GF-D8 (cell line): ENCODE measurements at regions not wholly inside any gene's neighbourhood (a gene's known extent, or its start where the extent isn't known, plus 50 kb on each side); places are given as distances from the start of the nearest gene placed in this dataset.
A peak's percentile ranks its signal among the peaks of the same experiment; 100 is the strongest.
"Not testable (repeated sequence)": the region's sequence is repeated elsewhere in the genome, so short reads cannot be mapped to it uniquely, and the experiment has no call there.

ENCODE experiments used
- DNase-seq: peaks from one replicate; lab custom pipeline; 2025; lab: John Stamatoyannopoulos, UW

- no peak for DNase-seq
Observed at GRCh38 chr9:15032860-15033259, 122.6 kb upstream of the FREM1 start.

GRCh38 chr9:15021146-15021545 lies 110.9 kb upstream of the FREM1 start:
- DNase-seq, result no peak

DNA sequence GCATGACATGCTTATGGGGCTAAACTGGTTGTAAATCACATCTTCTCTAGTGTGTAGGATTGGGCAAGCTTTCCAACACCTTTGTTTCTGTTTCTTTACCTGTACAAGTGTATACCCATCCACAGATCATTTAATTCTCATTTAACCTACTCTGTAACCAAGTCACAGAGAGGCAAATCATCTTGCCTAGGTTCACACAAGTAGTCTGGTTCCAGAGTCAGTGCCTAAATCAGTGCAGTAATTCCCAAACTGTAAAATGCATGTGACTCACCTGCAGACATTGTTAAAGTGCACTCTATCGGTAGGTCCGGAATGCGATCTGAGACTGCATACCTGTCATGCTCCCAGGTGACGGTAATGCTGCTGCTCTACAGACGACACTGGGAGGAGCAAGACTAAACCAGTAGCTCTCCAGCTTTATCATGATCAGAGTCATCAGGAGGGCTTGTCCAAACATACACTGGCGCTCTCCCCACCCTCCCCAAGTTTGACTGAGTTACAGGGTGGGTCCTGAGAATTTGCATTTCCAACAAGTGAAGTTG lies 107.9 kb upstream of the FREM1 start:
- no peak for DNase-seq

GRCh38 chr9:15010581-15010980 lies 100.4 kb upstream of the FREM1 start:
- DNase-seq, result peak; percentile 8

DNA sequence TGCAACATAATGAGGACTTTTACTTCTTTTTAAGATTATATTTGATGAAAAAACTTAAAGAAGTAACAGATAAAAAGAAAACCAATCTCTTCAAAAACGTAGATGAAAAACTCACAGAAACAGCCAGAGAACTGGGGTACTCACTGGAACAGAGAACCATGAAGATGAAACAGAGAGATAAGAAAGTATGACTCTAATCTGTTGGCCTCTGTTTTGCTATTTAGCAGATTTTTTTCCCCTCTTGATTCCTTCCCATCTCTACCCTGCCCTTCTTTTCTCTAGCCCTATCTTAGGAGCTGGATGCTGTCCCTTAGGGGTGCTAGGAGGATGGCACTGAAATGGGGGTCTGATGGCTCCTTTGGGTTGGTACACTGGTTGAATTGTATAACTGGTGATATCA lies 97.5 kb upstream of the FREM1 start:
- DNase-seq, result no peak

GRCh38 chr9:14994738-14995137 lies 84.5 kb upstream of the FREM1 start:
- DNase-seq, result no peak

GRCh38 chr9:14993901-14994554 lies 83.8 kb upstream of the FREM1 start:
- no peak for DNase-seq

- DNase-seq, result no peak
Observed at GRCh38 chr9:14993061-14993800, 83.0 kb upstream of the FREM1 start.

DNA sequence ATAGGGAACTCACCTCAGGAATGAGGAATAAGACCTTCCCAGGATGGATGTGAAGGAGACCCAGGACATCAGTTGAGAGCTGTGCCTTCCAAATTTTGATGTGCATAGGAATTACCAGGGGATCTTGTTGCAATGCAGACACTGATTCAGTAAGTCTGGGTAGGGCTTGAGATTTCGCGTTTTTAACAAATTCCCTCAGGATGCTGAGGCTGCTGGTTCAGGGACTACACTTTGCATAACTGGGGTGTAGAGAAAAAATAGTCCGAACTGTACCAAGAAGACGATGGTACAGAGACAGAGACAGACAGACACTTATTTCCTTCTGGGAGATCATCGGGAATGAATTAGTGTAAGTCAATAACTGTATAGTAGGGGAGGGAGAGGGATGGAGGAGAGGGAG lies 82.3 kb upstream of the FREM1 start:
- no peak for DNase-seq

DNA sequence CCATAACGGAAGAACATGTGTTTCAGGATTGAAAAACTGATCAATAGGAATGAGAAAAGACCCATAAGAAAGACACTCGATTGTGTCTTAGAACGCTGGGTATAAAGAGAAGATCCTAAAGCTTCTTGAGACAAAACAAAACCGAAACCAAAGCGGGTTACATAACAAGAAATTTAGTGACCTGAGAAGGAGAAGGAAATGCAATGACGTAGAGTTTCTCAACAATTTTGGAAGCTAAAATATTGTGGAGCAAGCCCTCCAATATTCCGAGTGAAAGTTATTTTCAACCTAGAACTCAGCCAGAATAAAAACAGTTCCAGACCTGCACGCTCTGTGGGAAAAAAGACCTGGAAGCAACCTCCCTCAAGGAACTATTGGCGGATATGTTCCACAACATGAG lies 81.9 kb upstream of the FREM1 start:
- no peak for DNase-seq

DNA sequence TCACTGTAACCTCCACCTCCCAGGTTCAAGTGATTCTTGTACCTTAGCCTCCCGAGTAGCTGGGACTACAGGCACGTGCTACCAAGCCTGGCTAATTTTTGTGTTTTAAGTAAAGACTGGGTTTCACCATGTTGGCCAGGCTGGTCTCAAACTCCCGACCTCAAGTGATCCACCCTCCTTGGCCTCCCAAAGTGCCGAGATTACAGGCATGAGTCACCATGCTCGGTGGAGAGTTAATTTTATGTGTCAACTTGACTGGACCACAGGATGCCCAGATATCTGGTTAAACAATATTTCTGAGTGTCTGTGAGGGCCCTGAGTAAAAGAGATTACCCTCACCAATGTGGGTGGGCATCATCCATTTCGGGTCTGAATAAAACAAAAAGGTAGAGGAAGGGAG lies 80.4 kb upstream of the FREM1 start:
- not testable (repeated sequence) for DNase-seq

GRCh38 chr9:14989811-14990210 lies 79.6 kb upstream of the FREM1 start:
- DNase-seq, result no peak

DNA sequence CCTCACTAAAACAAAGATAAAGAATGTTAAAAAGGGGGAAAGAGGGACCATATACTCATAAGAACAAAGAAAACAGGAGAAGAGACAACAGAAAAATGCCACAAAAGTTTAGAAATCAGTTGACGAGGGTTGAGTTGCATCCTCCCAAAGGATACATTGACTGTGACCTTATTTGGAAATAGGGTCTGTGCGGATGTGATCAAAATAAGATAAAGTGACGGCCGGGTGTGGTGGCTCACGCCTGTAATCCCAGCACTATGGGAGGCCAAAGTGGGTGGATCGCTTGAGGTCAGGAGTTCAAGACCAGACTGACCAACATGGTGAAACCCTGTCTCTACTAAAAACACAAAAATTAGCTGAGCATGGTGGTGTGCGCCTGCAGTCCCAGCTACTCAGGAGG lies 79.1 kb upstream of the FREM1 start:
- DNase-seq, result not testable (repeated sequence)

DNA sequence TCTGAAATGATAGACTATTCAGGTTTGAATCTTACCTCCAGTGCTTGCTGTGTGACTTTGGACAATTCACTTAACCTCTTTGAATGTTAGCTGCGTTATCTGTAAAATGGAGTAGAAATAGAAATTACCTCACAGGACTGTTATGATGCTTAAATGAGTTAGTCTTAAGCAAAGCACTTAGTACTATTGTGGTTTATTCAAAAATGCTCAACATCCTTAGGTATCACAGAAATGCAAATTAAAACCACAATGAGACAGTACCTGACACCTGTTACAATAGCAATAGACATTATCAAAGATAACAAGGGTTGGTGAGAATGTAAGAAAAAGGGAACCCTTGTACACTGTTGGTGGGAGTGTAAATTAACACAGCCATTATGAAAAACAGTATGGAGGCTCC lies 77.6 kb upstream of the FREM1 start:
- no peak for DNase-seq

- DNase-seq, result no peak
Observed at GRCh38 chr9:14985419-14985818, 75.2 kb upstream of the FREM1 start.

GRCh38 chr9:14983599-14983998 lies 73.4 kb upstream of the FREM1 start:
- DNase-seq, result no peak

- no peak for DNase-seq
Observed at GRCh38 chr9:14981291-14981950, 71.2 kb upstream of the FREM1 start.

GRCh38 chr9:14978022-14979000 lies 68.1 kb upstream of the FREM1 start:
- DNase-seq, result no peak

- DNase-seq, result no peak
Observed at GRCh38 chr9:14967450-14968321, 57.5 kb upstream of the FREM1 start.

DNA sequence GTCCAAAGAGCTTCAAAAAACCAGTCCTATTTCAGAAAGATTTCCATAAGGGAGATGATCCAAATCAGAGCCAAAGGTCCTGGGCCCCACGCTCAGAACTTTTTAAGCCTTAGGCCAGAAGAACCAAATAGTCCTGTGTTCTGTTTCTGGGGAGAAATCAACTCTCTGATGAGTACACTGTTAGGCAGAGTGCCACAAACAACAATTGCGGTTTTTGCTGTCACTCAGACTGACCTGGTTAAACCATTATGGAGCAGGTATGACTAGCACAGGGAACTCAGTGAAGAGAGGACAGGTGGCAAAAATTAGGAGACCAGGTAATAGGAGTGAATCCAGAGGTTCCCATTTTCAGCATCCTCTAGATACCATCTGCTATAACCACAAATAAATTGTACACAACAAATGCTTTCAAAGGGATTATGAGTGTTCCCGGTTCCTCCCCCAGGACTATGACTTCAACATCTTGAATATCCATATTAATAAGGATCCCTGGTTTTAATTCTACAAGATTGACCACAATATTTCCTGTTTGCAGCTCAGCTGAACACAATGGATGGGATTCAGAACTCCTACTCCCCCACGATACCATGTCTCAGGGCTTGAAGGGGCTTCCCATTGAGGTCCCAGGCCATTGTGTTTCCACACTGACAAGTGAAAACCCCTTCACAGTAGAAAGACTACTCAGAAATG lies 52.1 kb upstream of the FREM1 start:
- DNase-seq, result no peak
